Duodenal mucosa (tissue), 2 donors: ENCODE measurements at regions not wholly inside any gene's neighbourhood (a gene's known extent, or its start where the extent isn't known, plus 50 kb on each side); places are given as distances from the start of the nearest gene placed in this dataset.

Experiments used
- H3K27ac ChIP-seq: one replicate; pipeline ENCODE4 v1.7.0; 2013; ENCODE audit warnings: low read depth, low read length
- H3K27me3 ChIP-seq, 2 donors: one replicate each; pipeline ENCODE4 v1.7.0; 2013; ENCODE audit warnings: low read length in 2 of 2, control low read depth in 1 of 2; ENCODE audit not compliant: insufficient read depth in 2 of 2, control insufficient read depth in 1 of 2
- H3K36me3 ChIP-seq, 2 donors: one replicate each; pipeline ENCODE4 v1.7.0; 2013; ENCODE audit warnings: low read length in 2 of 2, control low read depth in 1 of 2; ENCODE audit not compliant: insufficient read depth in 2 of 2, control insufficient read depth in 1 of 2
- H3K4me1 ChIP-seq, 2 donors: one replicate each; pipeline ENCODE4 v1.7.0; 2013; ENCODE audit warnings: low read length in 2 of 2, control low read depth in 1 of 2; ENCODE audit not compliant: insufficient read depth in 2 of 2, control insufficient read depth in 1 of 2
- H3K4me3 ChIP-seq, 2 donors: one replicate each; pipeline ENCODE4 v1.7.0; 2013; ENCODE audit warnings: low read length in 2 of 2, low read depth in 1 of 2
- H3K9ac ChIP-seq, 2 donors: one replicate each; pipeline ENCODE4 v1.7.0; 2013; ENCODE audit warnings: low read length in 2 of 2, low read depth in 1 of 2
- H3K9me3 ChIP-seq, 2 donors: one replicate each; pipeline ENCODE4 v1.7.0; 2013; ENCODE audit warnings: low read length in 2 of 2, control low read depth in 1 of 2; ENCODE audit not compliant: control insufficient read depth in 1 of 2

DNA sequence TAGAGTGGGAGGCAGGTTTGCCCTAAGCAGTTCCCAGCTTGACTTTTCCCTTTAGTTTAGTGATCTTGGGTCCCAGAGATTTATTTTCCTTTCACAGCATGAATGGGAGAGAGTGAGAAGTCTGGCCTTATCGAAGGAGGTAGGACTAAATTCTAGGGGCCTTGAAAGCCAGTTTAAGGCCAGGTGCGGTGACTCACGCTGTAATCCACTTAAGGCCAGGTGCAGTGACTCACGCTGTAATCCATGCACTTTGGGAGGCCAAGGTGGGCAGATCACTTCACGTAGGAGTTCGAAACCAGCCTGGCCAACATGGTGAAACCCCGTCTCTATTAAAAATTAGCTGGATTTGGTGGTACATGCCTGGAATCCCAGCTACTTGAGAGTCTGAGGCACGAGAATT, 392.2 kb downstream of the ACTR3B start:
- no peaks in the 10 kb centered on the region for H3K4me1 ChIP-seq
- no peaks in the 10 kb centered on the region for H3K27me3 ChIP-seq
- peaks cover 0 to 17% of the 10 kb centered on the region in 2 donors for H3K9me3 ChIP-seq
- H3K36me3 ChIP-seq = no peaks in the 10 kb centered on the region
- H3K4me3 ChIP-seq = no peak overlapping the region
- no peak overlapping the region for H3K27ac ChIP-seq
- H3K9ac ChIP-seq = no peak overlapping the region

DNA sequence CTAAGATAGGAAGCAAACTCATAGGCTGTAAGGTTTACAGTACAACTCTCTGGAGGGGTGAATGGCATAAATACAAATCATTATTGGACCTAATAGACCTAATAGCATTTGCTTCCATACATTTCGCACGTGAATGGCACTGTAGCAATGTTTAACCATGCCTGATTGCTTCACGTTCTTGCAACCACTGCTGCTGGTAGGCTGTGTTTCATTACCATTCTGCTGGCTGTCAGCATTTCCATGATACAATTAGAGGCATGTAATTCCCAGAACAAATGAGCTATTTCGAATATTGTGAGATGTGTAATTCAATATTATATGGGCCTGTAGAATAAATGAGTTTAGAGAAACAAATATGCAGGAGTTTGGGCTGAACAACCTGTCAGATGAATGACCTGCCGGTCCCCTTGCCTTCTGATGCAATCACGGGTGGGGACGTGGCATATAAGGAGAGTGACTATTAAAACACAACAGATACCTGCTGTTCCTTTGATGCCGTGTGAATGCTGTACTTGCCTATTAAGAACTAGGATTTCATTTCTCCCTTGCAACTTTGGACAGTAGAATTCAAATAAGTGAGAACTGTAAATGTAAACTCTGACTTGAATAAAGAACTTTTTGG, 393.4 kb downstream of the ACTR3B start:
- Histone ChIP-seq H3K4me1 (no peaks in the 10 kb centered on the region), H3K9ac (no peak overlapping the region)

DNA sequence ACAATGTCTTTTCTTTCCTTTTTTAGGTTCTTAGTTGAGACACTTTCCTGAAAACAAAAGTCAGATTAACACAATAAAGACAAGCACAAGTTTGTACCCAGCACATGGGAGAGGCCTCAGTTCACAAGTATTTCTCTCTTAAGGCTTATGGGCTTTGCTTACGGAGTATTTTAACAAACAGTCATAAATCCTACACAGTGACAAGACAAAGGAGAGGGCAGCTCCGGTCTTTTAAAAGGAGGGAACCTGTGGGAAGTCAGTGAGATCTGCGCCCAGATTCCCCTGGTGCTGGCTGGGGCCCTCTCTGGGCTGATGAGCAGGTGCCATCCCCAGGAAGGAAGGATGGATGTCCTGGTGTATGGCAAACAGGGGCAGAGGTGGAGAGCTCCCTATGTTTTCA, 398.6 kb downstream of the ACTR3B start:
- no peak overlapping the region for H3K4me3 ChIP-seq
- H3K4me1 ChIP-seq = no peaks in the 10 kb centered on the region
- H3K36me3 ChIP-seq = no peaks in the 10 kb centered on the region
- peaks cover 0 to 11% of the 10 kb centered on the region in 2 donors for H3K9me3 ChIP-seq
- H3K27ac ChIP-seq = no peak overlapping the region
- H3K9ac ChIP-seq = no peak overlapping the region
- H3K27me3 ChIP-seq = no peaks in the 10 kb centered on the region

More for the DNA sequence above, 393.4 kb downstream of the ACTR3B start:
- H3K4me3 ChIP-seq = no peak overlapping the region
- no peaks in the 10 kb centered on the region for H3K36me3 ChIP-seq
- no peaks in the 10 kb centered on the region for H3K27me3 ChIP-seq
- H3K9me3 ChIP-seq = peaks cover 0 to 11% of the 10 kb centered on the region in 2 donors
- H3K27ac ChIP-seq = no peak overlapping the region

DNA sequence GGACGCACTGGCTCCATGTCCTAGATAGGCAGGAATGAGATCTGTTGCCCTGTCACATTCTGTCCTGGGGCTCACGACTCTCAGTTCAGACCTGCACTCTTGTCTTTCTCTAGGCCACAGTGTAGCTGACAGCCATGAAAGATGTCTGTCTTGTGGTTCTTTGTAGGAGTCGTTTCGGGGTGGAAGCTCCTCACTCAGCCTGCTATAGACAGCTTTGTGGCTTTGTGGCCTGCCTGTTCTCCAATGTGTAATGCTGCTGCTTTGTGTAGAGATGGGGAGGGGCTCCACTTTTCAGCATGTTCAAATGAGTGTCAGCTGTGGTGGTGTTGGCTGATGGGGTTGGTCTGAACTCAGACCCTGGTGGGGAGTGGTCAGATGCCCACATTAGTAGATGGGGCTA, 410.7 kb downstream of the ACTR3B start:
- Histone ChIP-seq H3K9me3 (peaks cover 4 to 11% of the 10 kb centered on the region in 2 donors), H3K36me3 (no peaks in the 10 kb centered on the region), H3K27me3 (no peaks in the 10 kb centered on the region), H3K27ac (no peak overlapping the region), H3K4me3 (no peak overlapping the region), H3K4me1 (no peaks in the 10 kb centered on the region), H3K9ac (no peak overlapping the region)

DNA sequence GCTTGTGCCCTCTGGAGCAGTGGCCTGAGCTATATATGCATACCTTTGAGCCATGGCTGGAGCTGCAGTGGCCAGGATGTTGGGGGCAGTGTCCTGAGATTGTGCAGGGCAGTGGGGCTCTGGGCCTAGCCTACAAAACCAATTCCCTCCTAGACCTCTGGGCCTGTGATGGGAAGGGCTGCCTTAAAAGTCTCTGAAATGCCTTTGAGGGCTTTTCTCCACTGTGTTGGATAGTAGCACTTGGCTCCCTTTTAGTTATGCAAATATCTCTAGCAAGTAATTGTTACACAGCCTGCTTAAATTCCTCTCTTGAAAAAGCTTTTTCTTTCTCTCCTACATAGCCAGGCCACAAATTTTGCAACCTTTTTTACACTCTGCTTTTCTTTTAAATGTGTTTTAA, 426.4 kb downstream of the ACTR3B start:
- Histone ChIP-seq H3K9me3 (peaks cover 0 to 10% of the 10 kb centered on the region in 2 donors), H3K4me3 (no peak overlapping the region), H3K36me3 (no peaks in the 10 kb centered on the region), H3K27me3 (no peaks in the 10 kb centered on the region), H3K9ac (no peak overlapping the region), H3K27ac (no peak overlapping the region), H3K4me1 (no peaks in the 10 kb centered on the region)

DNA sequence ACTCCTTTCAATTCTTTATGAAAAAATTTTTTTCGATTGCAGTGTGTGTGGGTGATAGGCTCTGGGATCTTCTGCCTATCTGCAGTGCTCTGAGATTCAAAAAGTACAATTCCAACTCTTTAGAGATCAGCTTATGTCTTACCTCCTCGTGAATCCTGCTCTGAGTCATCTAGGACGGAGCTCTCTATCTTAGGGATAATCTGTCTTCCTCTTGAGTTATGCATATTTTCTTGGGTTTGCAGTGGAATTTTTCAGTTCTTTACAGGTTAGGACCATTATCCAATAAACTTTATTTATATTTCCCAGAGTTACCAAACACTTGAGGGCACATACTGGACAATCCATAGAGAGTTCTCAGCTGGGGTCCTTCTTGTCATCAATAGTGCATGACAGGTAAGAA, 428.6 kb downstream of the ACTR3B start:
- Histone ChIP-seq H3K4me1 (no peaks in the 10 kb centered on the region), H3K9me3 (peaks cover 0 to 11% of the 10 kb centered on the region in 2 donors), H3K27ac (no peak overlapping the region), H3K27me3 (no peaks in the 10 kb centered on the region), H3K4me3 (no peak overlapping the region), H3K36me3 (no peaks in the 10 kb centered on the region), H3K9ac (no peak overlapping the region)

DNA sequence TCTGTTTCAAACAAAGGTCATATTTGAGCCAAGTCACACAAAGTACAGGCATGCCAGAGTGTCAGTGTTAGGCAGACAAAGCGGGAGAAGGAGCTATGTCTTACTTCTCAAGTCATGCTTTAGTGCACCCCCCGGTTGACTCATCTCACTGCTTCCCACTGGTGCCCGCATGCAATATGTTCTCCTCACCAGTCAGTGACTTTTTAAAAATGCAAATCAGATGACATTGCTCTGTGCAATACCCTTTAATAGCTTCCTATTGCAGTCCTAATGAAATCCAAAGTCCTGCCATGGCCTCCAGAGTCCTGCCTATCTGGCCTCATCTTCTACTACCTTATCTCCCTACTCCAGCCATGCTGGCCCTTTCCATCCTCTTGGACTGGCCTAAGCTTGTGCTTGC, 429.1 kb downstream of the ACTR3B start:
- no peak overlapping the region for H3K4me3 ChIP-seq
- no peaks in the 10 kb centered on the region for H3K36me3 ChIP-seq
- H3K4me1 ChIP-seq = no peaks in the 10 kb centered on the region
- H3K27me3 ChIP-seq = no peaks in the 10 kb centered on the region
- H3K9ac ChIP-seq = no peak overlapping the region
- no peak overlapping the region for H3K27ac ChIP-seq
- peaks cover 0 to 11% of the 10 kb centered on the region in 2 donors for H3K9me3 ChIP-seq

DNA sequence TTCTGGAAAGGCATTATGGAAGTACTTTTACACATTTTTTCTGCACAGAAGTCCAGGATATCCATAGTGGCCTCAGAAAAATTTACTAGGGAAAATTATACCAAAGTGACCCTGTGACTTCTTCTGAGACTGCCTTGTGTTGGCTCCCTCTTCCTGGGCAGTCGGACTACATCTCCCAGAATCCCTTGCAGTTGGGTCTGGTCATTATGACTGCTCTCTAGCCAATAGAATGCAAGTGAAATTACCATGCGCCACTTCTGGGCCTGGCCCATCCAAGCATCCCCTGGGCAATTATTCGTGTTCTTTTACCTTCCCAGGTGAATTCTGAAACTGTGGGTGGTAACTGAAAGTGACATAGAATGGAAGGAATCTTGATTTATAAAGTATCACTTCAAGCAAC, 430.9 kb downstream of the ACTR3B start:
- H3K9ac ChIP-seq = no peak overlapping the region
- H3K27ac ChIP-seq = no peak overlapping the region
- no peaks in the 10 kb centered on the region for H3K36me3 ChIP-seq
- H3K4me1 ChIP-seq = no peaks in the 10 kb centered on the region
- peaks cover 0 to 11% of the 10 kb centered on the region in 2 donors for H3K9me3 ChIP-seq
- no peak overlapping the region for H3K4me3 ChIP-seq
- H3K27me3 ChIP-seq = no peaks in the 10 kb centered on the region

DNA sequence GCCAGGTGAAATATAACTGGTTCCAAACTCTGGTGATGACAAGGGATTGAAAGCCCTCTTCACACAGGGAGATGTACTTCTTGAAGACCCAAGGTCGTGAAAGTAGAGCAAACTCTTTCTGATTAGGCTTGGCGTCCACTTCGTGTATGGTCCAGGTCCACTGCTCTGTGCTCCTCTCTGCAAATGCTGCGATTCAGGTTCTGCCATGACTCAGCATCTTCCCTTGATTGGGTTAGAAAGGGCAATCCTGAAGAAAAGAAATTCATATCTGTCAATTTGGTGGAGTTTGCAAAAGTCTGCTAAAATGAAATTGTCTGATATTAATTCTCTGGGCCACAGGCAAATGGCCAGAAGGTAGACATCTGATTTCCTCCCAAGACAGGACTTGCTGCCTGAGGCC, 431.4 kb downstream of the ACTR3B start:
- Histone ChIP-seq H3K9me3 (peaks cover 0 to 7% of the 10 kb centered on the region in 2 donors), H3K9ac (no peak overlapping the region)

DNA sequence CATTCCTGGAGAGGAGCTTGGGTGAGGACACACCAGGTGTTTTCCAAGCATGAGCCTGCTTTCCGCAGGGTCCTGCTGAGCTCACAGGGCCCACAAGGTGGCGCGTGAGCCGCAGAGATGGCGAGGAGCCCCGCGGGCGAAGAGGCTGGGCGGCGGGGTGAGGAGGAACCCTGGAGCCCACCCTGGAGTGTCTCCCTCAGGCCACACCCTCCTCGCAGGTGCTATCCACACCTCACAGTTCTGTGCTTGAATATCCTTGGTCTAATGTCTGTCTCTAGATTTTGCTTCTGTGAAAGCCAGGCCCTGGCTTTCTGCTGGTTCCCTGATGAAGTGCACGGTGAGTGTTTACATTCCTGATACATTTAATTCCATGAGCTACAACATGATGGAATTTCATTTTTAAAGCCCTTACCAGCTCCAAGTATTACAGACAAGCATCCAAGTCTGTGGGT, 433.6 kb downstream of the ACTR3B start:
- Histone ChIP-seq H3K36me3 (no peaks in the 10 kb centered on the region), H3K4me3 (no peak overlapping the region), H3K4me1 (no peaks in the 10 kb centered on the region), H3K27ac (no peak overlapping the region), H3K9me3 (peaks cover 0 to 7% of the 10 kb centered on the region in 2 donors), H3K27me3 (no peaks in the 10 kb centered on the region), H3K9ac (no peak overlapping the region)

More for the DNA sequence above, 431.4 kb downstream of the ACTR3B start:
- no peaks in the 10 kb centered on the region for H3K36me3 ChIP-seq
- no peak overlapping the region for H3K27ac ChIP-seq
- H3K4me1 ChIP-seq = no peaks in the 10 kb centered on the region
- H3K4me3 ChIP-seq = no peak overlapping the region
- no peaks in the 10 kb centered on the region for H3K27me3 ChIP-seq
